Tibial nerve (tissue), 4 donors: ENCODE measurements at regions not wholly inside any gene's neighbourhood (a gene's known extent, or its start where the extent isn't known, plus 50 kb on each side); places are given as distances from the start of the nearest gene placed in this dataset.

Source experiments
- EP300 ChIP-seq, 2 donors: sonication (generic); formaldehyde crosslinking; IDR thresholded peaks; one replicate each; pipeline ENCODE4 v1.6.1; 2017; ENCODE audit warnings: antibody characterized with exemption in 2 of 2, mild to moderate bottlenecking in 1 of 2
- POLR2A ChIP-seq, 2 donors: fragments of 450-650 bp; IDR thresholded peaks; one replicate each; pipeline ENCODE4 v1.6.1; 2017; ENCODE audit warnings: antibody characterized with exemption in 2 of 2, mild to moderate bottlenecking in 2 of 2, moderate library complexity in 2 of 2
- TF ChIP-seq, protein P1 (sequence below), 5 experiments: fragments of 200-600 bp in 3 of 5; fragments of 450-650 bp in 2 of 5; sonication (generic) in 3 of 5; IDR thresholded peaks; one replicate each; pipeline ENCODE4 v1.5.1; 2016 to 2019; ENCODE audit warnings: antibody characterized with exemption in 5 of 5, mild to moderate bottlenecking in 3 of 5, moderate library complexity in 2 of 5

DNA sequence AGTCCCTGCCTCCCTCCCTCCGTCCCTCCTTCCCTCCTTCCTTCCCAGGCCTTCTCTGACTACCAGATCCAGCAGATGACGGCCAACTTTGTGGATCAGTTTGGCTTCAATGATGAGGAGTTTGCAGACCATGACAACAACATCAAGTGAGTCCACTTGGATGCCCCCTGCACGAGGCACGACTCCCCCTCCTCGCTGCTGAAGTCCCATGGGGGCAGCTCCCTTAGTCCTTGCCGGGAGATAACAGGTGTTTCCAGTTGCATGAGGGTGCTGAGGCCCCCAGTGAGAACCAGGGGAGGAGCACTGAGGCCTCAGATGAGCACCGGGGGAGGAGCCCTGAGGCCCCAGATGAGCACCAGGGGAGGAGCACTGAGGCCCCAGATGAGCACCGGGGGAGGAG, 200.0 kb downstream of the LIPI start:
- TF ChIP-seq EP300 (IDR thresholded peaks at IDR 0.05) (no peak), POLR2A (IDR thresholded peaks at IDR 0.05) (no peak)
- TF ChIP-seq, protein P1, sequence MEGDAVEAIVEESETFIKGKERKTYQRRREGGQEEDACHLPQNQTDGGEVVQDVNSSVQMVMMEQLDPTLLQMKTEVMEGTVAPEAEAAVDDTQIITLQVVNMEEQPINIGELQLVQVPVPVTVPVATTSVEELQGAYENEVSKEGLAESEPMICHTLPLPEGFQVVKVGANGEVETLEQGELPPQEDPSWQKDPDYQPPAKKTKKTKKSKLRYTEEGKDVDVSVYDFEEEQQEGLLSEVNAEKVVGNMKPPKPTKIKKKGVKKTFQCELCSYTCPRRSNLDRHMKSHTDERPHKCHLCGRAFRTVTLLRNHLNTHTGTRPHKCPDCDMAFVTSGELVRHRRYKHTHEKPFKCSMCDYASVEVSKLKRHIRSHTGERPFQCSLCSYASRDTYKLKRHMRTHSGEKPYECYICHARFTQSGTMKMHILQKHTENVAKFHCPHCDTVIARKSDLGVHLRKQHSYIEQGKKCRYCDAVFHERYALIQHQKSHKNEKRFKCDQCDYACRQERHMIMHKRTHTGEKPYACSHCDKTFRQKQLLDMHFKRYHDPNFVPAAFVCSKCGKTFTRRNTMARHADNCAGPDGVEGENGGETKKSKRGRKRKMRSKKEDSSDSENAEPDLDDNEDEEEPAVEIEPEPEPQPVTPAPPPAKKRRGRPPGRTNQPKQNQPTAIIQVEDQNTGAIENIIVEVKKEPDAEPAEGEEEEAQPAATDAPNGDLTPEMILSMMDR (IDR thresholded peaks at IDR 0.05), result no peak
